ENCODE measurements at regions not wholly inside any gene's neighbourhood (a gene's known extent, or its start where the extent isn't known, plus 50 kb on each side); places are given as distances from the start of the nearest gene placed in this dataset.

- no peak for DNase-seq (ENCODE audit: low read depth in 1 of 2, low spot score in 1 of 2)
- Histone ChIP-seq H3K9me3 (no peaks in the 10 kb centered on the region), H3K4me1 (no peaks in the 10 kb centered on the region), H3K4me3 (no peak overlapping the region), H3K4me2 (no peak overlapping the region), H3K27ac (no peak overlapping the region)
- ChIA-PET POLR2A (no interaction called here), CTCF (no interaction called here)
- 25% methylated on average over 5 of the region's 5 CpGs for WGBS (ENCODE audit: missing lambda C conversion rate)
- TF ChIP-seq MYC (IDR thresholded peaks at IDR 0.05; ENCODE audit: borderline replicate concordance, low read length), result no peak
- no peak for TF ChIP-seq GATA3 (IDR thresholded peaks at IDR 0.05; ENCODE audit: borderline replicate concordance)
- no peak for TF ChIP-seq EP300 (IDR thresholded peaks at IDR 0.05)
- no peak for TF ChIP-seq ZNF302 (CRISPR knock-in tag; IDR thresholded peaks at IDR 0.05)
- no peak for TF ChIP-seq SREBF2 (IDR thresholded peaks at IDR 0.05)
- no peak for TF ChIP-seq EHMT2 (IDR thresholded peaks at IDR 0.05; ENCODE audit: low read depth)
- no peak for TF ChIP-seq RAD21 (conservative IDR thresholded peaks at IDR 0.05 in 1 of 2, IDR thresholded peaks at IDR 0.05 in 1 of 2)
- no peak for TF ChIP-seq PBX3 (IDR thresholded peaks at IDR 0.05)
- no peak for TF ChIP-seq HDAC2 (IDR thresholded peaks at IDR 0.05)
- TF ChIP-seq JUNB (IDR thresholded peaks at IDR 0.05), result no peak
- no peak for TF ChIP-seq ESRRA (IDR thresholded peaks at IDR 0.05; ENCODE audit: borderline replicate concordance, low read length)
- TF ChIP-seq ELK1 (IDR thresholded peaks at IDR 0.05; ENCODE audit: low read depth, low read length), result no peak
- no peak for TF ChIP-seq HEYL (CRISPR knock-in tag; IDR thresholded peaks at IDR 0.05)
- no peak for TF ChIP-seq RFX5 (IDR thresholded peaks at IDR 0.05)
- TF ChIP-seq HOXB5 (CRISPR knock-in tag; IDR thresholded peaks at IDR 0.05), result no peak
- no peak for TF ChIP-seq ZSCAN20 (CRISPR knock-in tag; IDR thresholded peaks at IDR 0.05)
- ATAC-seq, result no peak
- FAIRE-seq, result no peak
These were observed 364.3 kb upstream of the HS3ST5 start for GRCh38 chr6:114707081-114707620.

GRCh38 chr6:114690625-114691024 lies 347.8 kb upstream of the HS3ST5 start:
- DNase-seq (ENCODE audit: low read depth in 1 of 2, low spot score in 1 of 2) (no peak), ATAC-seq (no peak), FAIRE-seq (no peak)
- H3K4me1 ChIP-seq, result no peaks in the 10 kb centered on the region
- ChIA-PET CTCF (no interaction called here), POLR2A (no interaction called here)
- 6% methylated on average over 3 of the region's 4 CpGs for WGBS (ENCODE audit: missing lambda C conversion rate)
- H3K4me3 ChIP-seq, result no peak overlapping the region
- no peak overlapping the region for H3K4me2 ChIP-seq
- no peak overlapping the region for H3K27ac ChIP-seq
- H3K9me3 ChIP-seq, result no peaks in the 10 kb centered on the region
- TF ChIP-seq GATA3 (IDR thresholded peaks at IDR 0.05; ENCODE audit: borderline replicate concordance) (no peak), HDAC2 (IDR thresholded peaks at IDR 0.05) (no peak), RARB (CRISPR knock-in tag; IDR thresholded peaks at IDR 0.05) (no peak), RFX5 (IDR thresholded peaks at IDR 0.05) (no peak), RAD21 (conservative IDR thresholded peaks at IDR 0.05 in 1 of 2, IDR thresholded peaks at IDR 0.05 in 1 of 2) (no peak), KDM5A (IDR thresholded peaks at IDR 0.05) (no peak), CHD2 (IDR thresholded peaks at IDR 0.05; ENCODE audit: low read length, partially characterized antibody) (no peak), REST (IDR thresholded peaks at IDR 0.05) (no peak), KDM1A (IDR thresholded peaks at IDR 0.05; ENCODE audit: low read depth) (no peak), HOXB13 (CRISPR knock-in tag; IDR thresholded peaks at IDR 0.05; ENCODE audit: low read depth) (no peak), ESRRA (IDR thresholded peaks at IDR 0.05; ENCODE audit: borderline replicate concordance, low read length) (no peak)
